H1 (cell line): ENCODE measurements at regions not wholly inside any gene's neighbourhood (a gene's known extent, or its start where the extent isn't known, plus 50 kb on each side); places are given as distances from the start of the nearest gene placed in this dataset.

ENCODE experiments used
- CTCF ChIA-PET: fragments of 300-600 bp; sonication (Branson Sonifier 250); formaldehyde crosslinking; loops from one replicate; lab custom pipeline; 2021; ENCODE audit not compliant: partially characterized antibody; lab: Charles Lee
- POLR2A ChIA-PET: fragments of 300-600 bp; sonication (Branson Sonifier 250); formaldehyde crosslinking; loops from one replicate; lab custom pipeline; 2021; ENCODE audit warnings: inconsistent platforms; ENCODE audit not compliant: partially characterized antibody; lab: Charles Lee
- DNase-seq, 2 experiments: peaks; one replicate each; pipeline versions ENCODE4 v3.0.0 to v3.0.0-alpha.2; 2010 to 2022; ENCODE audit warnings: low spot score in 2 of 2, low read depth in 1 of 2, mixed read lengths in 1 of 2
- FAIRE-seq: peaks from 2 replicates; lab custom pipeline; 2011; peaks lifted over from hg19 to GRCh38; lab: Jason Lieb, UNC
- H2AFZ ChIP-seq: 2 replicates; pipeline ENCODE4 v1.8.1; 2012; ENCODE audit warnings: low read length, inconsistent platforms
- H2AK5ac ChIP-seq: 2 replicates; pipeline ENCODE4 v1.6.1; 2013; ENCODE audit warnings: low read depth, low read length
- H2BK120ac ChIP-seq: replicated peaks from 2 replicates; pipeline ENCODE3; 2013; ENCODE audit warnings: low read depth, low read length, inconsistent platforms
- H2BK12ac ChIP-seq: 2 replicates; pipeline ENCODE4 v1.6.1; 2013; ENCODE audit warnings: low read depth, low read length
- H2BK15ac ChIP-seq: 2 replicates; pipeline ENCODE4 v1.6.1; 2013; ENCODE audit warnings: low read length
- H2BK20ac ChIP-seq: 2 replicates; pipeline ENCODE4 v1.6.1; 2013; ENCODE audit warnings: low read length
- H2BK5ac ChIP-seq: 2 replicates; pipeline ENCODE4 v1.6.1; 2013; ENCODE audit warnings: low read depth, low read length
- H3K14ac ChIP-seq: 2 replicates; pipeline ENCODE4 v1.6.1; 2013; ENCODE audit warnings: inconsistent platforms; ENCODE audit not compliant: insufficient read length
- H3K18ac ChIP-seq: 2 replicates; pipeline ENCODE4 v1.6.1; 2013; ENCODE audit warnings: low read length; ENCODE audit errors: extremely low read depth
- H3K23ac ChIP-seq: 2 replicates; pipeline ENCODE4 v1.6.1; 2013; ENCODE audit warnings: inconsistent platforms; ENCODE audit not compliant: insufficient read length
- H3K23me2 ChIP-seq: 2 replicates; pipeline ENCODE4 v1.6.1; 2013; ENCODE audit warnings: low read depth, low read length
- H3K27ac ChIP-seq: 2 replicates; pipeline ENCODE4 v1.6.1; 2011; ENCODE audit warnings: low read depth, low read length, inconsistent platforms
- H3K27me3 ChIP-seq, 4 experiments: replicated peaks in 1 of 4; 1 replicate in 1 of 4; 2 replicates in 3 of 4; pipeline versions ENCODE4 v1.6.1 to v1.8.1; 2011 to 2013; ENCODE audit warnings: low read length in 3 of 4, mild to moderate bottlenecking in 3 of 4, inconsistent platforms in 2 of 4, mixed read lengths in 2 of 4, moderate library complexity in 1 of 4; ENCODE audit not compliant: control insufficient read depth in 3 of 4, insufficient read depth in 3 of 4; ENCODE audit errors: extremely low read depth in 1 of 4
- H3K36me3 ChIP-seq, 4 experiments: 2 replicates each; pipeline versions ENCODE4 v1.6.1 to v1.8.1; 2011 to 2013; ENCODE audit warnings: mild to moderate bottlenecking in 4 of 4, low read length in 3 of 4, moderate library complexity in 2 of 4, control low read depth in 1 of 4, inconsistent platforms in 1 of 4; ENCODE audit not compliant: insufficient read depth in 4 of 4, control insufficient read depth in 2 of 4
- H3K4ac ChIP-seq: replicated peaks from 2 replicates; pipeline ENCODE3; 2013; ENCODE audit warnings: low read length, low read depth, mixed read lengths, inconsistent platforms; ENCODE audit not compliant: insufficient read length
- H3K4me1 ChIP-seq, 4 experiments: replicated peaks in 1 of 4; 1 replicate in 1 of 4; 2 replicates in 3 of 4; pipeline versions ENCODE4 v1.6.1 to v1.8.1; 2011 to 2013; ENCODE audit warnings: low read length in 3 of 4, inconsistent platforms in 2 of 4, mixed read lengths in 1 of 4; ENCODE audit not compliant: insufficient read depth in 4 of 4, control insufficient read depth in 3 of 4
- H3K4me2 ChIP-seq, 2 experiments: 2 replicates each; pipeline versions ENCODE4 v1.6.1 to v1.8.1; 2011 to 2013; ENCODE audit warnings: low read depth in 2 of 2, low read length in 2 of 2, control low read depth in 1 of 2, inconsistent platforms in 1 of 2, mild to moderate bottlenecking in 1 of 2; ENCODE audit not compliant: insufficient read depth in 1 of 2
- H3K4me3 ChIP-seq, 4 experiments: fragments of 200-600, 300-600 bp in 1 of 4; sonication (generic), shearing (Covaris generic), sonication (Bioruptor Twin) in 1 of 4; 2 replicates each; pipeline versions ENCODE4 v1.5.1 to v1.8.1; 2011 to 2016; ENCODE audit warnings: low read length in 4 of 4, low read depth in 3 of 4, control low read depth in 2 of 4, inconsistent platforms in 2 of 4, mild to moderate bottlenecking in 2 of 4, mixed read lengths in 1 of 4, moderate library complexity in 1 of 4; ENCODE audit not compliant: insufficient read depth in 2 of 4; ENCODE audit errors: extremely low read depth in 1 of 4
- H3K56ac ChIP-seq: replicated peaks from 2 replicates; pipeline ENCODE3; 2013; ENCODE audit warnings: low read depth, mild to moderate bottlenecking, mixed read lengths, low read length, inconsistent platforms; ENCODE audit not compliant: insufficient read length
- H3K79me1 ChIP-seq: 2 replicates; pipeline ENCODE4 v1.6.1; 2013; ENCODE audit warnings: low read depth, low read length, control low read depth
- H3K79me2 ChIP-seq, 2 experiments: 2 replicates each; pipeline versions ENCODE4 v1.6.1 to v1.8.1; 2012 to 2013; ENCODE audit warnings: low read length in 2 of 2, mild to moderate bottlenecking in 2 of 2, inconsistent platforms in 1 of 2; ENCODE audit not compliant: insufficient read depth in 2 of 2, control insufficient read depth in 1 of 2
- H3K9ac ChIP-seq, 4 experiments: replicated peaks in 1 of 4; 1 replicate in 1 of 4; 2 replicates in 3 of 4; pipeline versions ENCODE4 v1.6.1 to v1.8.1; 2011 to 2013; ENCODE audit warnings: low read depth in 3 of 4, low read length in 3 of 4, control low read depth in 2 of 4, mild to moderate bottlenecking in 2 of 4, moderate library complexity in 2 of 4, inconsistent platforms in 1 of 4; ENCODE audit errors: extremely low read depth in 1 of 4
- H3K9me3 ChIP-seq, 2 experiments: 2 replicates each; pipeline versions ENCODE4 v1.6.1 to v1.8.1; 2012 to 2013; ENCODE audit warnings: mild to moderate bottlenecking in 2 of 2, moderate library complexity in 2 of 2, control low read depth in 1 of 2, inconsistent platforms in 1 of 2, low read depth in 1 of 2, low read length in 1 of 2, mixed read lengths in 1 of 2; ENCODE audit not compliant: insufficient read depth in 2 of 2
- H4K20me1 ChIP-seq, 2 experiments: replicated peaks in 1 of 2; 2 replicates each; pipeline versions ENCODE3 to v1.8.1; 2011 to 2013; ENCODE audit warnings: inconsistent platforms in 2 of 2, low read length in 2 of 2, mild to moderate bottlenecking in 1 of 2; ENCODE audit not compliant: insufficient read depth in 2 of 2, control insufficient read depth in 1 of 2
- H4K5ac ChIP-seq: 2 replicates; pipeline ENCODE4 v1.6.1; 2013; ENCODE audit warnings: low read length, low read depth, mixed read lengths, inconsistent platforms; ENCODE audit not compliant: insufficient read length
- H4K8ac ChIP-seq: 2 replicates; pipeline ENCODE4 v1.8.0; 2013; ENCODE audit warnings: mild to moderate bottlenecking, moderate library complexity, low read length, inconsistent platforms; ENCODE audit not compliant: insufficient read depth; ENCODE audit errors: extremely low read depth
- H4K91ac ChIP-seq: replicated peaks from 2 replicates; pipeline ENCODE3; 2013; ENCODE audit warnings: low read length, mixed read lengths, inconsistent platforms; ENCODE audit not compliant: insufficient read length
- E2F6 ChIP-seq: IDR thresholded peaks from 2 replicates; pipeline ENCODE4 v1.6.1; 2012; ENCODE audit warnings: inconsistent platforms
- JUND ChIP-seq: IDR thresholded peaks from 2 replicates; pipeline ENCODE4 v1.6.1; 2011; ENCODE audit warnings: mild to moderate bottlenecking, improper control_type of control experiment, low read length
- MAFK ChIP-seq: IDR thresholded peaks from 2 replicates; pipeline ENCODE4 v1.6.1; 2012; ENCODE audit warnings: low read depth, mild to moderate bottlenecking, improper control_type of control experiment, low read length
- POLR2A ChIP-seq, 2 experiments: IDR thresholded peaks; 1 replicate in 1 of 2; 2 replicates in 1 of 2; pipeline ENCODE4 v1.6.1; 2011; ENCODE audit warnings: low read depth in 2 of 2, low read length in 2 of 2, mild to moderate bottlenecking in 2 of 2; ENCODE audit errors: control extremely low read depth in 1 of 2
- WGBS, 2 experiments: shearing (Covaris generic) in 1 of 2; methylation state at CpG; one replicate each; pipeline versions ENCODE4 v1.1.6 to v1.1.7; 2013 to 2015; ENCODE audit warnings: low lambda C conversion rate in 2 of 2, mixed read lengths in 2 of 2, inconsistent platforms in 1 of 2, low coverage in 1 of 2, missing lambda C conversion rate in 1 of 2; ENCODE audit not compliant: insufficient replicate concordance in 2 of 2, insufficient coverage in 1 of 2, insufficient read length in 1 of 2; ENCODE audit errors: extremely low coverage in 1 of 2, missing lambda C conversion rate in 1 of 2; 5-methylcytosine and 5-hydroxymethylcytosine counted together

DNA sequence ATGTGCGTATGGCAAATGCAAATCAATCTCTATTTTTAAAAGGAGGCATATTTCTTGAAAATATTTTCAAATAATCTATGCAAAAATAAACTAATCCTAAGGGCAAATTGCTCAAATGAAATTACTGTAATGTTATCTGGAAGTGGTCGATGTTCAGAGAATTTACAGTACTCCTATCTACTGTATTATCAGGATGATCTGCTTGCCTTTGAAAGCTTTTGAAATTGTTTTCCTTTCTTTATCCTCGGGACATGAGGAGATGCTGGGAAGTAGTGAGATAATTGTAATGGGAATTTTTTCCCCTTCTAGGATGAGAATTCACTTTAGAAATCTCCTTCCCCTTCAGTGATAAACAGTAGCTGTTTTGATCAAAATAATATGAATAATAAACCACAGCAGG lies 577.2 kb upstream of the MIR17HG start:
- POLR2A ChIA-PET, result no interaction called here
- peaks cover 0 to 5% (median 3%) of the 10 kb centered on the region in 4 experiments; a peak in 3 of 7 replicates for H3K4me1 ChIP-seq
- H3K56ac ChIP-seq, result no peak overlapping the region
- H3K4me3 ChIP-seq, result no peak overlapping the region
- H3K27ac ChIP-seq, result no peak overlapping the region
- H3K27me3 ChIP-seq, result no peaks in the 10 kb centered on the region
- FAIRE-seq, result peak; percentile 24
- H2BK12ac ChIP-seq, result no peak overlapping the region
- H3K9ac ChIP-seq, result no peak overlapping the region
- H3K79me1 ChIP-seq, result no peaks in the 10 kb centered on the region
- no peak overlapping the region for H2AK5ac ChIP-seq
- no peak overlapping the region for H4K8ac ChIP-seq
- H2BK20ac ChIP-seq, result no peak overlapping the region
- no peaks in the 10 kb centered on the region for H3K36me3 ChIP-seq
- H3K79me2 ChIP-seq, result no peaks in the 10 kb centered on the region
- no peak overlapping the region for H3K23ac ChIP-seq
- no peak overlapping the region for H4K5ac ChIP-seq
- DNase-seq, result no peak
- H2AFZ ChIP-seq, result no peak overlapping the region
- H4K91ac ChIP-seq, result no peak overlapping the region
- no peak overlapping the region for H2BK5ac ChIP-seq
- H2BK15ac ChIP-seq, result no peak overlapping the region
- no peaks in the 10 kb centered on the region for H3K9me3 ChIP-seq
- no peaks in the 10 kb centered on the region for H4K20me1 ChIP-seq
- H3K18ac ChIP-seq, result no peak overlapping the region
- H2BK120ac ChIP-seq, result no peak overlapping the region
- 74% methylated on average over 3 of the region's 3 CpGs; no CpG with 5 or more reads in 1 of the 2 experiments for WGBS, 2 experiments
- no peak overlapping the region; a peak in 1 of 4 replicates for H3K4me2 ChIP-seq
- H3K23me2 ChIP-seq, result no peaks in the 10 kb centered on the region
- H3K4ac ChIP-seq, result no peak overlapping the region
- no peak overlapping the region for H3K14ac ChIP-seq
- CTCF ChIA-PET, result no interaction called here
- TF ChIP-seq JUND (no peak), POLR2A (IDR thresholded peaks at IDR 0.05; ENCODE audit: control extremely low read depth in 1 of 2, low read depth in 2 of 2, low read length in 2 of 2) (no peak), E2F6 (no peak), MAFK (no peak)
